ENCODE measurements at regions not wholly inside any gene's neighbourhood (a gene's known extent, or its start where the extent isn't known, plus 50 kb on each side); places are given as distances from the start of the nearest gene placed in this dataset.

DNA sequence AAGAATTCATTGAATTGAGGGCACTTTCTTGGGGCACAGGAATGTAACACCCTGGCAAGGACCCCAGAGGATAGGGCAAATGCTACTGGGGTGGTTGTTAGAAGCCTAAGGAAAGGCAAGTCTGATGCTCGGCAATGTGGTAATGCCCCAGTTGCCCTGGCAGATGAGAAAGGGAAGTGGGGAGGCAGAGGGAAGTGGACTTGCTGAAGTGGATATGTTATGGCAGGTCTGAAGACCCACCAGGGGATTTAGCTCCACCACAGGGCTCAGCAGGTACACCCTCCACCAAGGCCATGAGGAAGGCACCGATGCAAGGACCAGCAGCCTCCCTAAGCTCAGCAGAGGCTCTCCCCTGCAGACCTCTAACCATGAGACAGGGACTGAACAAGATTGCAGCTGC is 184.8 kb downstream of the IRX5 start:
- H3K27ac Mint-ChIP-seq: no peak overlapping the region
- H3K4me1 Mint-ChIP-seq (ENCODE audit: low read depth): no peaks in the 10 kb centered on the region
- H3K4me3 Mint-ChIP-seq: no peak overlapping the region
- H3K36me3 Mint-ChIP-seq (ENCODE audit: low read depth): no peaks in the 10 kb centered on the region
- intact Hi-C loops (cut with micrococcal nuclease): no loop called here
- no peaks in the 10 kb centered on the region for H3K9me3 Mint-ChIP-seq
- no peaks in the 10 kb centered on the region for H3K27me3 Mint-ChIP-seq

DNA sequence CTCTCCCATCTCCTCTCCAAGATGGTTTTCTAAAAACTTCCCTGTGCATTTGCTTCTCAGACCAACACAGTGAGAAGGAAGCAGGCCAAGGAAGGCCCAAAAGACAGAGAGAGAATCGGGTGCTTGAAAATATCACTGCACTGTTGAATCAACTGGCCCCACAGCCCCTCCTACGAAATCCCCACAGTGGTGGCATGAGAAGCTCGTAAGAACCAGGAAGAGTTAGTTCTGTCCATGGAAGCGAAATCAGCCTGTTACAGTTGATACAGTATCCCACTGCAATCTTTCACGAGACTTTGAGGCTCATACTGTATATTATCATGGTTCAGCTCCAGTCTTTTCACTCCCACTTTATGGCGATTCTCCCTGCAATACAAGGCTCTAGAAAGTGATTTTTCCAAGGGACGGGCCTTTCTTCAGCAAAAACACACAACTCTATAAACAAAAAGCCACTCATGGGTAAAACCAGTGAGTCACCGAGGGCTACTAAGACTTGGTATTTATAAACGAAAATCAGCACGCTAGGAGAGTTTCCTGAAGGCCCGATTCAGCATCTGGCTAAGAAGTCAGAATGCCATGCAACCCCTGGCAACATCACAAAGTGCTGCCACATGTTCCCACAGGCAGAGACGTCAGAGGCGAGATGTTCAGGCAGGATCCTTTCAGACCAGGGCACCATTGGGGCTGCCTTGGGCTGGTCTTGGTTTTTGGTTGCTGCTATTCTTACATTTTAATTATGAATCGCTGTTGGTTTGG is 185.7 kb downstream of the IRX5 start:
- H3K9me3 Mint-ChIP-seq: no peaks in the 10 kb centered on the region
- intact Hi-C loops (cut with micrococcal nuclease): no loop called here
- H3K4me3 Mint-ChIP-seq: no peak overlapping the region
- H3K36me3 Mint-ChIP-seq (ENCODE audit: low read depth): no peaks in the 10 kb centered on the region
- no peaks in the 10 kb centered on the region for H3K4me1 Mint-ChIP-seq (ENCODE audit: low read depth)
- H3K27ac Mint-ChIP-seq: no peak overlapping the region
- H3K27me3 Mint-ChIP-seq: no peaks in the 10 kb centered on the region

DNA sequence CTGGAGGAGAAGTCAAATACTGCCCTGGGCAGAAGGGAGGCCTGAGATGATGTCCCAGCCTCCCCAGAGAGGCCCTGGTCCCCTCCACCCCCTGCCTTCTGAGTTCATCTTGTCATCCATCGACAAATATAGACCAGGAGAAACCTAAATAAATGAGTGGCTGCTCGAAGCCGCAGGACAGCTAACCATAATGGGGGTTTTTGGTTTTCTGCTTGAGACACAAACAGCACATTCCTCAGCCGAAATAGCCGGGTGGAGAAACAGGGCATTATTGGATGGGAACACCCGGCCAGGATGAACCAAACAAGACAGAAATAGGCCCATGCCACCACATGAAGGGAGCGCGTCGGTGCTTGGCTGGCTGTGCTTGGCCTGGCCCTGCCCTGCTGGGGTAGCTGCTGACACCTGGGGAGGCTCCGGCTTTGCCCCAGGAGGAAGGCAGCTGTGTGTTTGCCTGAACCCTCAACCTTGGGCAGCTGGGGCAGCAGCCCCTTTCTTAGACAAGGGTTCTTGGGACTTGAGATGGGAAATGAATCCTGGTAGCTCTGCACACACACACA is 188.1 kb downstream of the IRX5 start:
- no peaks in the 10 kb centered on the region for H3K27me3 Mint-ChIP-seq
- H3K4me1 Mint-ChIP-seq (ENCODE audit: low read depth): no peaks in the 10 kb centered on the region
- no peak overlapping the region for H3K27ac Mint-ChIP-seq
- no peaks in the 10 kb centered on the region for H3K9me3 Mint-ChIP-seq
- no peaks in the 10 kb centered on the region for H3K36me3 Mint-ChIP-seq (ENCODE audit: low read depth)
- intact Hi-C loops (cut with micrococcal nuclease): no loop called here
- H3K4me3 Mint-ChIP-seq: no peak overlapping the region

- intact Hi-C loops (cut with micrococcal nuclease): no loop called here
- H3K4me3 Mint-ChIP-seq: no peak overlapping the region
- H3K27me3 Mint-ChIP-seq: no peaks in the 10 kb centered on the region
- no peaks in the 10 kb centered on the region for H3K9me3 Mint-ChIP-seq
- no peak overlapping the region for H3K27ac Mint-ChIP-seq
- H3K36me3 Mint-ChIP-seq (ENCODE audit: low read depth): no peaks in the 10 kb centered on the region
- no peaks in the 10 kb centered on the region for H3K4me1 Mint-ChIP-seq (ENCODE audit: low read depth)
Observed at GRCh38 chr16:55120408-55120807, 189.7 kb downstream of the IRX5 start.

DNA sequence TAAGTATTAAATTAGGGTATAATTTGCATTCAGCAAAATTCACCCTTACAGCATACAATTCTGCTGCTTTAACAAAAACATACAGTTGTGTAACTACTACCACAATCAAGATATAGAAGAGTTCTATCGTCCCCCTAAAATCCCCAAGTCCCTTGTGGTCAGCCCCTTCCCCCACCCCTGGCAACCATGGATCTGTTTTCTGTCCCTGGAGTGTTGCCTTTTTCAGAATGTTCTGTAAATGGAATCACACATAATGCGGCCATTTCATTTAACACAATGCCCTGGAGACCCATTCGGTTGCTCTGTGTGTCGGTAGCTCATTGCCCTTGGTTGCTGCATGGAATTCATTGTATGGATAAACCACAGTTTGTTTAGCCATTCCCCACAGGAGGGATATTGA is 190.2 kb downstream of the IRX5 start:
- intact Hi-C loops (cut with micrococcal nuclease): no loop called here
- no peaks in the 10 kb centered on the region for H3K36me3 Mint-ChIP-seq (ENCODE audit: low read depth)

GRCh38 chr16:55123652-55124051 is 193.0 kb downstream of the IRX5 start:
- intact Hi-C loops (cut with micrococcal nuclease): no loop called here
- no peak overlapping the region for H3K27ac Mint-ChIP-seq

More for the DNA sequence above, 190.2 kb downstream of the IRX5 start:
- Mint-ChIP-seq H3K4me1 (ENCODE audit: low read depth) (no peaks in the 10 kb centered on the region), H3K4me3 (no peak overlapping the region), H3K27me3 (no peaks in the 10 kb centered on the region), H3K27ac (no peak overlapping the region), H3K9me3 (no peaks in the 10 kb centered on the region)

GRCh38 chr16:55125818-55126385 is 195.2 kb downstream of the IRX5 start:
- Mint-ChIP-seq H3K36me3 (ENCODE audit: low read depth) (no peaks in the 10 kb centered on the region), H3K4me1 (ENCODE audit: low read depth) (no peaks in the 10 kb centered on the region), H3K9me3 (no peaks in the 10 kb centered on the region), H3K4me3 (no peak overlapping the region), H3K27me3 (no peaks in the 10 kb centered on the region), H3K27ac (no peak overlapping the region)
- intact Hi-C loops (cut with micrococcal nuclease): no loop called here

More at GRCh38 chr16:55123652-55124051, 193.0 kb downstream of the IRX5 start:
- Mint-ChIP-seq H3K4me1 (ENCODE audit: low read depth) (no peaks in the 10 kb centered on the region), H3K27me3 (no peaks in the 10 kb centered on the region), H3K36me3 (ENCODE audit: low read depth) (no peaks in the 10 kb centered on the region), H3K4me3 (no peak overlapping the region), H3K9me3 (no peaks in the 10 kb centered on the region)

GRCh38 chr16:55126456-55126855 is 195.8 kb downstream of the IRX5 start:
- Mint-ChIP-seq H3K4me3 (no peak overlapping the region), H3K36me3 (ENCODE audit: low read depth) (no peaks in the 10 kb centered on the region)
- intact Hi-C loops (cut with micrococcal nuclease): no loop called here

DNA sequence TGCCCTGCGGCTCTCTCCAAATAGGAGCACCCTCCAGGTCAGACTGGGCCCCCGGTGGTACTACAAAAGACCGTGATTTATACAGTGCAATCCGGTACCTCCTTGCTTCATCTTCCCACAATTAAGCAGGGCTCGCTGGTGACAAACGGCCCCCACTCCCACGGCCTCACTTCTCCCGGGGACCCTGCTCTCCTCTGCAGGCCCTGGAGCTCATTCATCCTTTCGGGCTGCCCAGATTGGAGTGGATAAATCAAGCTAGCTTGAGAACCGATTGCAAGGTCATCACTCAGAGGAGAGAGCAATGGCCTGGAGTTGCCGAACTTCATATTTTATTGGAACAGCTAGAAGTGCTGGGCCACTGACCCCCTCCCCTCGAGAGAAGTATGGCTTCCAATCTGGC is 193.5 kb upstream of the IRX6 start:
- no peaks in the 10 kb centered on the region for H3K9me3 Mint-ChIP-seq
- no peak overlapping the region for H3K4me3 Mint-ChIP-seq
- H3K27me3 Mint-ChIP-seq: no peaks in the 10 kb centered on the region
- no peaks in the 10 kb centered on the region for H3K4me1 Mint-ChIP-seq (ENCODE audit: low read depth)
- H3K36me3 Mint-ChIP-seq (ENCODE audit: low read depth): no peaks in the 10 kb centered on the region
- no peak overlapping the region for H3K27ac Mint-ChIP-seq
- intact Hi-C loops (cut with micrococcal nuclease): no loop called here

More at GRCh38 chr16:55126456-55126855, 195.8 kb downstream of the IRX5 start:
- H3K9me3 Mint-ChIP-seq: no peaks in the 10 kb centered on the region
- no peak overlapping the region for H3K27ac Mint-ChIP-seq
- no peaks in the 10 kb centered on the region for H3K27me3 Mint-ChIP-seq
- no peaks in the 10 kb centered on the region for H3K4me1 Mint-ChIP-seq (ENCODE audit: low read depth)

- H3K4me1 Mint-ChIP-seq (ENCODE audit: low read depth): no peaks in the 10 kb centered on the region
- no peaks in the 10 kb centered on the region for H3K27me3 Mint-ChIP-seq
- no peak overlapping the region for H3K27ac Mint-ChIP-seq
- intact Hi-C loops (cut with micrococcal nuclease): no loop called here
- no peak overlapping the region for H3K4me3 Mint-ChIP-seq
- H3K9me3 Mint-ChIP-seq: no peaks in the 10 kb centered on the region
- H3K36me3 Mint-ChIP-seq (ENCODE audit: low read depth): no peaks in the 10 kb centered on the region
Observed at GRCh38 chr16:55130911-55131310, 193.1 kb upstream of the IRX6 start.

DNA sequence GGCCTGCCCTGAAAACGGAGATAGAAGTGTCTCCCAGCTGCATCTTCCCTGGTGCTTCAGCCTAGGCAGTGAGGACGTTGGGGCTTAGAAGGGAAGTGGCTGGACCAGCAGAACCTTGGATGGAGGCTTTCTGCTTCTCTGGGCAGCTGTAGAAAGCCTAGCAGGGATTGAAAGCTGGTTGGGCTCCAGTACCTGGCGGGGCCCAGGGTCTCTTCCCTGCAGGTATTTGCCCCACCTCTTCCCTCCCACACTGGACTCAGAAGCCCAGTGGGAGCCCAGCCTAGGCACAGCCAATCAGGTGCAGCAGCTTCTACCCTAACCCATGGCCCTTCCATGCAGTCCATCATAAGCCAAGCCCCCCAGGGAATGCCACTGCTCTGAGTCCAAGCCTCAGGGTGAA is 190.3 kb upstream of the IRX6 start:
- H3K27me3 Mint-ChIP-seq: no peaks in the 10 kb centered on the region
- H3K36me3 Mint-ChIP-seq (ENCODE audit: low read depth): no peaks in the 10 kb centered on the region
- no peaks in the 10 kb centered on the region for H3K9me3 Mint-ChIP-seq
- H3K27ac Mint-ChIP-seq: no peak overlapping the region
- no peak overlapping the region for H3K4me3 Mint-ChIP-seq
- intact Hi-C loops (cut with micrococcal nuclease): no loop called here
- H3K4me1 Mint-ChIP-seq (ENCODE audit: low read depth): no peaks in the 10 kb centered on the region

DNA sequence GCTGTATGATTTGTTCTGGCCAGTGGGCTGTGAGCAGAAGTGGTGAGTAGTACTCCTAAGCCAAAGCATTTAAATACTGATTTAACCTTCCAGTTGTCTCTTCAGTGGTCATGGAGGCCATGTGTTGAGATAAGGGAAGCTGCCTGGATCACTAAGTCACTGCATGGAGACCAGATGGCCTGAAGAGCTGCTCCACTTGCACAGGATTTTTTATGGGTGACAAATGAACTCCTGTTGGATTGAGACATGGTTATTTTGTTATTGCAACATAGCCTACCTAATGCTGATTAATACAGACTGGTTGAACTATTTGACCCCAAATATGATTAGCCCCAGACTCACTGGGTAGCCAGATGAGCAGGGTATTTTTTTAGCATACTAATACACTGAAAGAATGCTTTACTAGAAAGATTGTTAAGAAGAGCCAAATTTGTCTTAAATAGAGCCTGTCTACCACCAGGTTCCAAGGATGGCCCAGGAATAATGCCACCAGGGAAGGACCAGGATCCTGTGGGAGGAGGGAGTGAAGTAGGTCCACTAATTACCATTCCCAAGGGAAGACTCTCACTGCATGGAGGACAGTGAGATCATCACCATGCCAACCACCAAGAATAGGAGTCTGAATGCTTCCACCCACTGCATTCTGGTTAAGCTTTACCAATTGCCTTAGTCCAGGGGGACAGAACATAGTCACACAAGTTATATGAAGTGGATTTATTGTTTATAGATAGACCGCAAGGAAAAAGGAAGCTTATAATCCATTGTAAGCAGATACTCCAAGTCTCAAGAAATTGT is 187.4 kb upstream of the IRX6 start:
- intact Hi-C loops (cut with micrococcal nuclease): no loop called here
- no peaks in the 10 kb centered on the region for H3K4me1 Mint-ChIP-seq (ENCODE audit: low read depth)
- no peaks in the 10 kb centered on the region for H3K36me3 Mint-ChIP-seq (ENCODE audit: low read depth)
- no peak overlapping the region for H3K4me3 Mint-ChIP-seq
- H3K27ac Mint-ChIP-seq: no peak overlapping the region
- H3K9me3 Mint-ChIP-seq: no peaks in the 10 kb centered on the region
- H3K27me3 Mint-ChIP-seq: no peaks in the 10 kb centered on the region

- no peak overlapping the region for H3K27ac Mint-ChIP-seq
- H3K9me3 Mint-ChIP-seq: no peaks in the 10 kb centered on the region
- no peak overlapping the region for H3K4me3 Mint-ChIP-seq
- intact Hi-C loops (cut with micrococcal nuclease): no loop called here
- H3K4me1 Mint-ChIP-seq (ENCODE audit: low read depth): no peaks in the 10 kb centered on the region
- no peaks in the 10 kb centered on the region for H3K27me3 Mint-ChIP-seq
- H3K36me3 Mint-ChIP-seq (ENCODE audit: low read depth): no peaks in the 10 kb centered on the region
Observed at GRCh38 chr16:55138298-55138697, 185.7 kb upstream of the IRX6 start.

DNA sequence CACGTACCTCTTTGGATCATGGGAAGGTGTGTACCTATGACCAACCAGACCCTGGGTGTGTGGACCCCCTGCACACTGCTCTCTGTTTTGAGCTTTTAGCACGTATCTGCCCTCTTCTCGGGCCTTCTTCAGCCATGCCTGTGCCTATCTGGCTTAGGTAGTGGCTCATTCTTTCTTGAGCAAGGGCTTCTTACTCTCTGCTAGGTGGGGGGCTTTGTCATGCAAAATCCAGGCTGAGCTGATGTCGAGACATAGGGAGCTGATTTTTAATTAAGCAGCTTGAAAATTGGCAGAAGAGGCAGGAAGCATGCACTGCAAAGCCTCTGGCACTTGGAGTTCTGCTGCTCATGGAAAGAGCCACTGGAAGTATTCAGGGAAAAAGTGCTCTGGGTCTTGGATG is 181.6 kb upstream of the IRX6 start:
- Mint-ChIP-seq H3K9me3 (no peaks in the 10 kb centered on the region), H3K27me3 (no peaks in the 10 kb centered on the region), H3K4me1 (ENCODE audit: low read depth) (no peaks in the 10 kb centered on the region), H3K27ac (no peak overlapping the region), H3K36me3 (ENCODE audit: low read depth) (no peaks in the 10 kb centered on the region), H3K4me3 (no peak overlapping the region)
- intact Hi-C loops (cut with micrococcal nuclease): no loop called here
